Esophagus muscularis mucosa (tissue), 3 donors: ENCODE measurements at regions not wholly inside any gene's neighbourhood (a gene's known extent, or its start where the extent isn't known, plus 50 kb on each side); places are given as distances from the start of the nearest gene placed in this dataset.

ENCODE experiments used
- POLR2AphosphoS5 ChIP-seq, 2 donors: sonication (generic); formaldehyde crosslinking; IDR thresholded peaks; one replicate each; pipeline ENCODE4 v1.6.1; 2017; ENCODE audit warnings: antibody characterized with exemption in 2 of 2
- TF ChIP-seq, protein P1 (sequence below), 3 experiments: fragments of 200-600 bp in 2 of 3; fragments of 450-650 bp in 1 of 3; sonication (generic) in 2 of 3; IDR thresholded peaks; one replicate each; pipeline ENCODE4 v1.5.1; 2017 to 2019; ENCODE audit warnings: antibody characterized with exemption in 3 of 3, mild to moderate bottlenecking in 2 of 3, moderate library complexity in 1 of 3

GRCh38 chr22:48834404-48834803, 993.3 kb downstream of the BRD1 start:
- no peak for TF ChIP-seq POLR2AphosphoS5 (IDR thresholded peaks at IDR 0.05)
- TF ChIP-seq, protein P1, sequence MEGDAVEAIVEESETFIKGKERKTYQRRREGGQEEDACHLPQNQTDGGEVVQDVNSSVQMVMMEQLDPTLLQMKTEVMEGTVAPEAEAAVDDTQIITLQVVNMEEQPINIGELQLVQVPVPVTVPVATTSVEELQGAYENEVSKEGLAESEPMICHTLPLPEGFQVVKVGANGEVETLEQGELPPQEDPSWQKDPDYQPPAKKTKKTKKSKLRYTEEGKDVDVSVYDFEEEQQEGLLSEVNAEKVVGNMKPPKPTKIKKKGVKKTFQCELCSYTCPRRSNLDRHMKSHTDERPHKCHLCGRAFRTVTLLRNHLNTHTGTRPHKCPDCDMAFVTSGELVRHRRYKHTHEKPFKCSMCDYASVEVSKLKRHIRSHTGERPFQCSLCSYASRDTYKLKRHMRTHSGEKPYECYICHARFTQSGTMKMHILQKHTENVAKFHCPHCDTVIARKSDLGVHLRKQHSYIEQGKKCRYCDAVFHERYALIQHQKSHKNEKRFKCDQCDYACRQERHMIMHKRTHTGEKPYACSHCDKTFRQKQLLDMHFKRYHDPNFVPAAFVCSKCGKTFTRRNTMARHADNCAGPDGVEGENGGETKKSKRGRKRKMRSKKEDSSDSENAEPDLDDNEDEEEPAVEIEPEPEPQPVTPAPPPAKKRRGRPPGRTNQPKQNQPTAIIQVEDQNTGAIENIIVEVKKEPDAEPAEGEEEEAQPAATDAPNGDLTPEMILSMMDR (IDR thresholded peaks at IDR 0.05): no peak
